ENCODE measurements at regions not wholly inside any gene's neighbourhood (a gene's known extent, or its start where the extent isn't known, plus 50 kb on each side); places are given as distances from the start of the nearest gene placed in this dataset.
"Not testable (repeated sequence)": the region's sequence is repeated elsewhere in the genome, so short reads cannot be mapped to it uniquely, and the experiment has no call there.

DNA sequence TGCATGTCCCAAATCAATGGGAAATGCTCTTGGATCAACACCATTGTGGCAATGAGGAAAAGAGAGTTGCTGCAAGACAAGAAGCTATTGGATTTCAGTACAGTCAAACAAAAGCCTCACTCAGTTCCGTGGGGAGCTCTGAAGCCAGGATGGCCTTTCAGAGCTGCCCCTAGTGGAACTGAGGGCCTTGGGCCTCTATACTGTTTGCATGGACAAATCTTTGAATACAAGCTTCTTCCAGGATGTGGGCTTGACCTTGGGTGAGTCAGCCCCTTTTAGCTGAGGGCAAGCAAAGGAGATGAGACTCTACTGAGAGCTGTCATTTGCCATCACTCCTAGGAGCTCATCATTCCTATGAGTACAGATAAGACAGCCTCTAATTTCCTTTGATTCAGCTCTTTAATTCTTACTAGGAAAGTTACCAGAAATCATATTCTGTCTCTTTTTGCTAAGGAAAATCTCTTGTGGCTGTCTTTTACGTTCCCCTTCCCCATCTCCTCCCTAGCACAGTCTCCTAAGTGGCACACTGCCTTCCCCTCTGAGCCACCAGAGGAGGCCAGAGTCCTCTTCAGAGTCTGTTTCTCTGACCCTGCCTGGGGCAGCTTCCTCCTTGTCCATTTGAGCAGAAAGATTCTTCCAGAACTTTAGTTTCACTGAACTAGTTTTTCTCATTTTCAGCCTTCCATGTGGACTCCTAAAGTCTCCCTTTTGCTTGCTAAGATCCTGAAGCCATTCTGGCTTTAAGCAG, 168.8 kb upstream of the POC5 start:
- ATAC-seq (no peak), DNase-seq (no peak)
- no peak for TF ChIP-seq CTCF (IDR thresholded peaks at IDR 0.05)
- no peak for TF ChIP-seq POLR2A (IDR thresholded peaks at IDR 0.05)
- intact Hi-C loops (cut with DNase I): no loop called here
- Histone ChIP-seq H3K36me3 (no peaks in the 10 kb centered on the region), H3K4me1 (no peaks in the 10 kb centered on the region), H3K27ac (no peak overlapping the region), H3K9me3 (no peaks in the 10 kb centered on the region), H3K27me3 (no peaks in the 10 kb centered on the region), H3K4me3 (no peak overlapping the region)
- WGBS (ENCODE audit: insufficient coverage, low coverage, low lambda C conversion rate, missing lambda C conversion rate): 44% methylated on average over 2 of the region's 2 CpGs

DNA sequence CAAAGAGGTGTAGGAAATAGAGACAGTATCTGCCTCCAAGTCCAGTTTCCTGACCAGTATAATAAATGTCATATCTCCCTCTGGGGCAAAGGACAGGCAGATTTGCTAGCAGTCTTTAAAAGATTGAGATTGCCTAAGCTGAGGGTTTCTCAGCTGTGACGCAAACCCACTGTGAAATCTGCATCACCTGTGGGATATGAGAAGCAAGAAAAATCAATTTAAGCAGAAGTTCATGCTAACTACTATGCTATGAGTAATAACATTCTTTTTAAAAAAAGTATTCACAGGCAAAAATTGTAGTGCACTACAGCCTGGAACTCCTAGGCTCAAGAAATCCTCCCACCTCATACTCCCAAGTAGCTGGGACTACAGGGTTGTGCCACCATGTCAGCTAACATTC, 168.1 kb upstream of the POC5 start:
- 38% methylated on average over 1 of the region's 1 CpG for WGBS (ENCODE audit: insufficient coverage, low coverage, low lambda C conversion rate, missing lambda C conversion rate)
- intact Hi-C loops (cut with DNase I): no loop called here
- TF ChIP-seq POLR2A (IDR thresholded peaks at IDR 0.05) (no peak), CTCF (IDR thresholded peaks at IDR 0.05) (no peak)
- Histone ChIP-seq H3K4me1 (no peaks in the 10 kb centered on the region), H3K36me3 (no peaks in the 10 kb centered on the region), H3K4me3 (no peak overlapping the region), H3K27ac (no peak overlapping the region), H3K27me3 (no peaks in the 10 kb centered on the region), H3K9me3 (no peaks in the 10 kb centered on the region)
- ATAC-seq (no peak), DNase-seq (no peak)

GRCh38 chr5:75869891-75870290, 152.7 kb upstream of the POC5 start:
- intact Hi-C loops (cut with DNase I): no loop called here
- no peak overlapping the region for H3K4me3 ChIP-seq
- no peaks in the 10 kb centered on the region for H3K36me3 ChIP-seq
- TF ChIP-seq POLR2A (IDR thresholded peaks at IDR 0.05) (no peak), CTCF (IDR thresholded peaks at IDR 0.05) (no peak)
- H3K9me3 ChIP-seq: no peaks in the 10 kb centered on the region
- H3K4me1 ChIP-seq: no peaks in the 10 kb centered on the region
- no peaks in the 10 kb centered on the region for H3K27me3 ChIP-seq
- 78% methylated on average over 1 of the region's 2 CpGs for WGBS (ENCODE audit: insufficient coverage, low coverage, low lambda C conversion rate, missing lambda C conversion rate)
- no peak overlapping the region for H3K27ac ChIP-seq
- ATAC-seq (no peak), DNase-seq (no peak)

GRCh38 chr5:75862872-75863271, 145.6 kb upstream of the POC5 start:
- 41% methylated on average over 5 of the region's 5 CpGs for WGBS (ENCODE audit: insufficient coverage, low coverage, low lambda C conversion rate, missing lambda C conversion rate)
- Histone ChIP-seq H3K4me3 (no peak overlapping the region), H3K4me1 (no peaks in the 10 kb centered on the region), H3K9me3 (no peaks in the 10 kb centered on the region), H3K27ac (no peak overlapping the region), H3K27me3 (no peaks in the 10 kb centered on the region), H3K36me3 (no peaks in the 10 kb centered on the region)
- intact Hi-C loops (cut with DNase I): no loop called here
- no peak for TF ChIP-seq CTCF (IDR thresholded peaks at IDR 0.05)
- no peak for TF ChIP-seq POLR2A (IDR thresholded peaks at IDR 0.05)
- DNase-seq (no peak), ATAC-seq (no peak)

GRCh38 chr5:75859621-75860020, 142.4 kb upstream of the POC5 start:
- H3K27me3 ChIP-seq; ATAC-seq; H3K4me3 ChIP-seq; DNase-seq; intact Hi-C loops (cut with DNase I); H3K9me3 ChIP-seq; H3K27ac ChIP-seq; H3K36me3 ChIP-seq; H3K4me1 ChIP-seq: not testable (repeated sequence)
- 72% methylated on average over 9 of the region's 11 CpGs for WGBS (ENCODE audit: insufficient coverage, low coverage, low lambda C conversion rate, missing lambda C conversion rate)
